Smooth muscle cell (in vitro differentiated cells): ENCODE measurements at regions not wholly inside any gene's neighbourhood (a gene's known extent, or its start where the extent isn't known, plus 50 kb on each side); places are given as distances from the start of the nearest gene placed in this dataset.
A peak's percentile ranks its signal among the peaks of the same experiment; 100 is the strongest.

Experiments
- DNase-seq: peaks from one replicate; lab custom pipeline; 2025; ENCODE audit not compliant: unreplicated experiment; lab: John Stamatoyannopoulos, UW
- H2AFZ ChIP-seq: fragments of 200-600 bp; sonication (generic); 2 replicates; pipeline ENCODE4 v1.6.0; 2016; ENCODE audit warnings: antibody characterized with exemption, low read depth, mild to moderate bottlenecking
- H3F3A ChIP-seq: fragments of 200-600 bp; sonication (generic); 2 replicates; pipeline ENCODE4 v1.6.0; 2017; ENCODE audit warnings: antibody characterized with exemption, low read depth
- H3K27ac ChIP-seq: fragments of 200-600 bp; sonication (generic); 2 replicates; pipeline ENCODE4 v1.5.1; 2016; ENCODE audit warnings: low read depth, mild to moderate bottlenecking
- H3K27me3 ChIP-seq: fragments of 200-600 bp; sonication (generic); 2 replicates; pipeline ENCODE4 v1.6.1; 2016; ENCODE audit warnings: low read depth, mild to moderate bottlenecking
- H3K36me3 ChIP-seq: fragments of 200-600 bp; sonication (generic); 2 replicates; pipeline ENCODE4 v1.5.1; 2016; ENCODE audit warnings: low read depth
- H3K4me1 ChIP-seq: fragments of 200-600 bp; sonication (generic); 2 replicates; pipeline ENCODE4 v1.5.1; 2016; ENCODE audit warnings: low read depth
- H3K4me2 ChIP-seq: fragments of 200-600 bp; sonication (generic); 2 replicates; pipeline ENCODE4 v1.6.0; 2016; ENCODE audit warnings: mild to moderate bottlenecking
- H3K4me3 ChIP-seq: fragments of 200-600 bp; sonication (generic); 2 replicates; pipeline ENCODE4 v1.5.1; 2016; ENCODE audit warnings: mild to moderate bottlenecking
- H3K79me2 ChIP-seq: fragments of 200-600 bp; sonication (generic); 2 replicates; pipeline ENCODE4 v1.6.0; 2016; ENCODE audit warnings: low read depth, mild to moderate bottlenecking
- H3K9ac ChIP-seq: fragments of 200-600 bp; sonication (generic); 2 replicates; pipeline ENCODE4 v1.6.0; 2016; ENCODE audit warnings: low read depth
- H3K9me3 ChIP-seq: fragments of 200-600 bp; sonication (generic); replicated peaks from 2 replicates; pipeline ENCODE4 v1.5.1; 2016; ENCODE audit warnings: low read depth
- H4K20me1 ChIP-seq: fragments of 200-600 bp; sonication (generic); 2 replicates; pipeline ENCODE4 v1.6.0; 2016; ENCODE audit warnings: low read depth
- WGBS: methylation state at CpG from one replicate; pipeline ENCODE4 v1.1.7; 2016; ENCODE audit warnings: low lambda C conversion rate; 5-methylcytosine and 5-hydroxymethylcytosine counted together
- TF ChIP-seq, protein P1 (sequence below): fragments of 200-600 bp; sonication (generic); IDR thresholded peaks from 2 replicates; pipeline ENCODE4 v1.5.1; 2017; ENCODE audit warnings: borderline replicate concordance, mild to moderate bottlenecking, antibody characterized with exemption; ENCODE audit not compliant: insufficient read depth, poor library complexity, severe bottlenecking

DNA sequence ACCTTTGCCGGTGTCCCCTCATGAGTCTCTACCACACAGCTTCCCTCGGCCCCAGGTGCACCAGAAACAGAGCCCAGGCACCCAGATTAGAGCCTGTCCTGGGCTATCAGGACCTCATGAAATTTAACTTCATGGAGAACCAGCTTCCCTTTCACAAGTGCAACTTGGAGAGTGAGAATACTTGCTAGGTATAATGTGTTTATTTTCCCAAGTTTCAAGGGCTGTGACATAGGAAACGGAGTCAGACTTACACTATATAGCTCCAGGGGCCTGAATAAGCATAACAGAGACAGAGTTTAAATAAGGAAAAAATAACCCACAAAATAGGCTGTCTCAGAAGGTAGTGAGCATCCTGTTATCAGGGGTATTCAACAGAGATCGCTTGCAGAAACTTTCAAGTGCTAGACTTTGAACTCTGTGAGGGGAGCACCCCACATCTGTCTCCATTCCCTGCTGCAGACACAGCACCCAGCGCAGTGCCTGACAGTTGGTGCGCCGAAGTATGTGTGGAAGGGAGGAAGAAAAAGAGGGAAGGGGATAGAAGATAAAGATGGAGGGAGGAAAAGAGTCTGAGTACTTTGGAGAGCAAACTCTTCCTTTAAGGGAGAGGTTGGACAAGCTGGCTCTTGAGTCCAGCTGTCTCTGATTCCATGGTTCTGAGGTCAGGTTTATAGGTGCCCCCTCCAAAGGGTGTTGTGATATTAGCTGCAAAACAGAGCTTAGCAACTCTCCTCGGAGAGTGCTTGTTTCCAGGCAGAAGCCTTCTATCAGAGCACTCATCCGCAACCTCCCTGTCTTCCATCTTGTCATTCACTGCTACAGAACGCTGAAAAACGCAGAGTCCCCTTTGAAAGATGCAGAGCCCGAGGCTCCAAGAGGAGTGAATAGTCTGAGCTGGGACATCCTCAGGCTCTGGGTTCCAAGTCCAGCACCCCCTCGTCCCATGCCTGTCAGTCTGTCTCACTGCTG, 84.8 kb downstream of the CPN2 start:
- Histone ChIP-seq H3K9me3 (no peaks in the 10 kb centered on the region), H3K27me3 (no peaks in the 10 kb centered on the region), H3K4me1 (peaks cover 14% of the 10 kb centered on the region), H3K4me3 (no peak overlapping the region), H3K27ac (peak overlapping the region; percentile 24), H3F3A (no peaks in the 10 kb centered on the region), H3K9ac (no peak overlapping the region), H2AFZ (no peak overlapping the region), H4K20me1 (no peaks in the 10 kb centered on the region), H3K36me3 (no peaks in the 10 kb centered on the region), H3K4me2 (no peak overlapping the region), H3K79me2 (no peaks in the 10 kb centered on the region)
- TF ChIP-seq, protein P1, sequence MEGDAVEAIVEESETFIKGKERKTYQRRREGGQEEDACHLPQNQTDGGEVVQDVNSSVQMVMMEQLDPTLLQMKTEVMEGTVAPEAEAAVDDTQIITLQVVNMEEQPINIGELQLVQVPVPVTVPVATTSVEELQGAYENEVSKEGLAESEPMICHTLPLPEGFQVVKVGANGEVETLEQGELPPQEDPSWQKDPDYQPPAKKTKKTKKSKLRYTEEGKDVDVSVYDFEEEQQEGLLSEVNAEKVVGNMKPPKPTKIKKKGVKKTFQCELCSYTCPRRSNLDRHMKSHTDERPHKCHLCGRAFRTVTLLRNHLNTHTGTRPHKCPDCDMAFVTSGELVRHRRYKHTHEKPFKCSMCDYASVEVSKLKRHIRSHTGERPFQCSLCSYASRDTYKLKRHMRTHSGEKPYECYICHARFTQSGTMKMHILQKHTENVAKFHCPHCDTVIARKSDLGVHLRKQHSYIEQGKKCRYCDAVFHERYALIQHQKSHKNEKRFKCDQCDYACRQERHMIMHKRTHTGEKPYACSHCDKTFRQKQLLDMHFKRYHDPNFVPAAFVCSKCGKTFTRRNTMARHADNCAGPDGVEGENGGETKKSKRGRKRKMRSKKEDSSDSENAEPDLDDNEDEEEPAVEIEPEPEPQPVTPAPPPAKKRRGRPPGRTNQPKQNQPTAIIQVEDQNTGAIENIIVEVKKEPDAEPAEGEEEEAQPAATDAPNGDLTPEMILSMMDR = no peak
- 81% methylated on average over 13 of the region's 13 CpGs for WGBS
- no peak for DNase-seq

GRCh38 chr3:194267744-194268653, 83.1 kb downstream of the CPN2 start:
- H4K20me1 ChIP-seq = no peaks in the 10 kb centered on the region
- no peak overlapping the region for H3K4me3 ChIP-seq
- TF ChIP-seq, protein P1 = no peak
- H3K79me2 ChIP-seq = no peaks in the 10 kb centered on the region
- H2AFZ ChIP-seq = no peak overlapping the region
- no peaks in the 10 kb centered on the region for H3K36me3 ChIP-seq
- H3K27me3 ChIP-seq = no peaks in the 10 kb centered on the region
- H3K4me2 ChIP-seq = no peak overlapping the region
- 78% methylated on average over 25 of the region's 26 CpGs for WGBS
- peak overlapping the region; percentile 72 for H3K27ac ChIP-seq
- H3F3A ChIP-seq = no peaks in the 10 kb centered on the region
- peak overlapping the region; percentile 47 for H3K9ac ChIP-seq
- no peaks in the 10 kb centered on the region for H3K9me3 ChIP-seq
- peaks cover 16% of the 10 kb centered on the region for H3K4me1 ChIP-seq
- DNase-seq = no peak

- Histone ChIP-seq H3K27ac (peak overlapping the region; percentile 19), H4K20me1 (no peaks in the 10 kb centered on the region), H3K79me2 (no peaks in the 10 kb centered on the region), H3K4me3 (no peak overlapping the region), H3K27me3 (no peaks in the 10 kb centered on the region), H3K36me3 (no peaks in the 10 kb centered on the region), H3F3A (peaks cover 1% of the 10 kb centered on the region), H3K4me2 (no peak overlapping the region), H2AFZ (no peak overlapping the region), H3K9me3 (no peaks in the 10 kb centered on the region), H3K9ac (no peak overlapping the region), H3K4me1 (peaks cover 17% of the 10 kb centered on the region)
- WGBS = 96% methylated on average over 12 of the region's 12 CpGs
- TF ChIP-seq, protein P1 = no peak
- DNase-seq = no peak
Observed at GRCh38 chr3:194268654-194269512, 82.2 kb downstream of the CPN2 start.
